Hepatocyte (in vitro differentiated cells): ENCODE measurements at regions not wholly inside any gene's neighbourhood (a gene's known extent, or its start where the extent isn't known, plus 50 kb on each side); places are given as distances from the start of the nearest gene placed in this dataset.

ENCODE experiments used
- CTCF ChIP-seq: fragments of 200-600 bp; sonication (generic); IDR thresholded peaks from 2 replicates; pipeline ENCODE4 v1.5.1; 2016; ENCODE audit warnings: antibody characterized with exemption, mild to moderate bottlenecking; ENCODE audit not compliant: poor library complexity
- EZH2 ChIP-seq: fragments of 200-600 bp; sonication (generic); IDR thresholded peaks from 2 replicates; pipeline ENCODE4 v1.6.1; 2016; ENCODE audit warnings: antibody characterized with exemption, mild to moderate bottlenecking, borderline replicate concordance

DNA sequence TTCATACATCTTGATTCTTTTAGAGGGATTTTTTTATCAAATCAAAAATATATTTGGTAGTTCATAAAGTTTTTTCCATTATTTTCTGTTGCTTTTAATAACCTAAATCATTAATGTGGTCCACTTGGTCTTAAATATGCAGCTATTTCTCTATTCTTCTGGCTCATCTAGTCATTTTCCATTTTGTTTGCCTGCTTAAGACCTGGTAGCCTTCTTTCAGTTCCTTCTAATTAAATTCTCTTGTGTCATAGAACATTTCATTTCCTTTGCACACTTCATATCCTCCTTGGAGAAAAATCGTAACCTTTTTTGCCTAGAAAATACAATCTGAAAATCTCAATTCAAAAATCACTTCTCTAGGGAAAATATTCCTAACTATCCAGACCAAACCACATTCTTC lies 387.0 kb downstream of the LRFN5 start:
- TF ChIP-seq EZH2 (no peak), CTCF (no peak)
